ENCODE measurements at regions not wholly inside any gene's neighbourhood (a gene's known extent, or its start where the extent isn't known, plus 50 kb on each side); places are given as distances from the start of the nearest gene placed in this dataset.

GRCh38 chr3:10628891-10629670, 123.7 kb upstream of the ATP2B2 start:
- no peak for ATAC-seq
- TF ChIP-seq ZFP30 (CRISPR knock-in tag; IDR thresholded peaks at IDR 0.05) (no peak), PPARA (CRISPR knock-in tag; IDR thresholded peaks at IDR 0.05; ENCODE audit: borderline replicate concordance) (no peak), POU6F1 (CRISPR knock-in tag; IDR thresholded peaks at IDR 0.05; ENCODE audit: borderline replicate concordance, low read depth) (no peak)

GRCh38 chr3:10629671-10630040, 124.3 kb upstream of the ATP2B2 start:
- no peak for TF ChIP-seq BACH2 (CRISPR knock-in tag; IDR thresholded peaks at IDR 0.05; ENCODE audit: borderline replicate concordance)
- no peak for TF ChIP-seq TSHZ2 (CRISPR knock-in tag; IDR thresholded peaks at IDR 0.05)
- no peak for TF ChIP-seq CSRNP3 (CRISPR knock-in tag; IDR thresholded peaks at IDR 0.05)
- TF ChIP-seq ISL1 (CRISPR knock-in tag; IDR thresholded peaks at IDR 0.05) = no peak
- no peak for TF ChIP-seq GLIS3 (CRISPR knock-in tag; IDR thresholded peaks at IDR 0.05)
- no peak for TF ChIP-seq PPARA (CRISPR knock-in tag; IDR thresholded peaks at IDR 0.05; ENCODE audit: borderline replicate concordance)
- no peak for TF ChIP-seq ESRRG (CRISPR knock-in tag; IDR thresholded peaks at IDR 0.05)
- TF ChIP-seq ZFP30 (CRISPR knock-in tag; IDR thresholded peaks at IDR 0.05) = no peak
- no peak for TF ChIP-seq CREB5 (CRISPR knock-in tag; IDR thresholded peaks at IDR 0.05; ENCODE audit: low read depth)
- TF ChIP-seq ZC3H10 (CRISPR knock-in tag; IDR thresholded peaks at IDR 0.05) = no peak
- TF ChIP-seq POU6F1 (CRISPR knock-in tag; IDR thresholded peaks at IDR 0.05; ENCODE audit: borderline replicate concordance, low read depth) = no peak
- no peak for TF ChIP-seq ZNF565 (CRISPR knock-in tag; conservative IDR thresholded peaks at IDR 0.05; ENCODE audit: low read depth)
- TF ChIP-seq RARB (CRISPR knock-in tag; IDR thresholded peaks at IDR 0.05) = no peak
- no peak for TF ChIP-seq PATZ1 (CRISPR knock-in tag; IDR thresholded peaks at IDR 0.05; ENCODE audit: borderline replicate concordance)
- no peak for TF ChIP-seq ZFP3 (CRISPR knock-in tag; IDR thresholded peaks at IDR 0.05)
- TF ChIP-seq ZNF70 (CRISPR knock-in tag; IDR thresholded peaks at IDR 0.05) = no peak
- no peak for TF ChIP-seq OSR1 (CRISPR knock-in tag; IDR thresholded peaks at IDR 0.05)
- TF ChIP-seq TCF4 (CRISPR knock-in tag; IDR thresholded peaks at IDR 0.05; ENCODE audit: borderline replicate concordance) = no peak
- no peak for TF ChIP-seq TOX (CRISPR knock-in tag; IDR thresholded peaks at IDR 0.05; ENCODE audit: borderline replicate concordance)
- no peak for TF ChIP-seq CSDC2 (CRISPR knock-in tag; IDR thresholded peaks at IDR 0.05)

More at GRCh38 chr3:10629671-10630040, 124.3 kb upstream of the ATP2B2 start:
- ATAC-seq = no peak
